Ectodermal cell (in vitro differentiated cells): ENCODE measurements at regions not wholly inside any gene's neighbourhood (a gene's known extent, or its start where the extent isn't known, plus 50 kb on each side); places are given as distances from the start of the nearest gene placed in this dataset.

Source experiments
- H3K27ac ChIP-seq: 2 replicates; pipeline ENCODE4 v1.7.0; 2013; ENCODE audit warnings: mild to moderate bottlenecking, low read depth, low read length; ENCODE audit not compliant: insufficient read depth, poor library complexity, severe bottlenecking
- H3K27me3 ChIP-seq: 2 replicates; pipeline ENCODE4 v1.7.0; 2013; ENCODE audit warnings: mild to moderate bottlenecking, low read length; ENCODE audit not compliant: insufficient read depth, control insufficient read depth, poor library complexity, severe bottlenecking
- H3K36me3 ChIP-seq: one replicate; pipeline ENCODE4 v1.7.0; 2013; ENCODE audit warnings: low read length; ENCODE audit not compliant: control insufficient read depth, insufficient read depth
- H3K4me1 ChIP-seq: one replicate; pipeline ENCODE4 v1.7.0; 2013; ENCODE audit warnings: low read length; ENCODE audit not compliant: control insufficient read depth, insufficient read depth
- H3K4me3 ChIP-seq: 2 replicates; pipeline ENCODE4 v1.7.0; 2013; ENCODE audit warnings: low read depth, low read length, control low read depth; ENCODE audit not compliant: insufficient read depth
- H3K9me3 ChIP-seq: 2 replicates; pipeline ENCODE4 v1.7.0; 2013; ENCODE audit warnings: mild to moderate bottlenecking, low read length, moderate library complexity; ENCODE audit not compliant: control insufficient read depth
- WGBS, 2 experiments: methylation state at CpG; one replicate each; pipeline ENCODE4 v1.1.7; 2013; ENCODE audit warnings: missing lambda C conversion rate in 2 of 2; 5-methylcytosine and 5-hydroxymethylcytosine counted together

DNA sequence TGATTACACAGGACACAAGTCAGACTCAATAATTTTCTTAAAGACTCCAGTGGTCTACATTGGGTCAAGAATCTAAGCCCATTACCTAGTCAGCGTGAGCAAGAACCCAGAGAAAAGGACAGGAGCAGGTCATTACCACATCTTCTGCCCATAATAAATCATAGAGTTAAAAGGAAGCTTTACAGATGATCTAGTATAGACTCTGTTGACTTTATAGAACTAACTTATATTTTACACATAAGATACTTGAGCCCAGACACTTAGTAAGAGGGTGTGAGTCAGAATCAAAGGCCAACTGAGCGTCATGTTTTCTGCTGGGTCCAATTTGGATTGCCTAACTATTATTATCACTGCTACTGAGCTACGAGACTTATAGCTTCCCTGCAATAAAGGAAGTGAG, 206.1 kb upstream of the NPSR1 start:
- Histone ChIP-seq H3K4me3 (no peak overlapping the region), H3K27ac (no peak overlapping the region), H3K36me3 (no peaks in the 10 kb centered on the region), H3K4me1 (no peaks in the 10 kb centered on the region), H3K9me3 (no peaks in the 10 kb centered on the region), H3K27me3 (no peaks in the 10 kb centered on the region)
- whole genome bisulfite sequencing, 2 experiments = 96% methylated on average over 3 of the region's 3 CpGs

GRCh38 chr7:34452363-34452762, 205.7 kb upstream of the NPSR1 start:
- Histone ChIP-seq H3K36me3 (no peaks in the 10 kb centered on the region), H3K27me3 (no peaks in the 10 kb centered on the region), H3K9me3 (no peaks in the 10 kb centered on the region), H3K27ac (no peak overlapping the region), H3K4me3 (no peak overlapping the region), H3K4me1 (no peaks in the 10 kb centered on the region)
- WGBS, 2 experiments = 87 to 88% methylated on average over 6 to 7 of the region's 7 CpGs

GRCh38 chr7:34453150-34453549, 204.9 kb upstream of the NPSR1 start:
- no peak overlapping the region for H3K27ac ChIP-seq
- 86 to 93% methylated on average over 1 of the region's 2 CpGs for WGBS, 2 experiments

DNA sequence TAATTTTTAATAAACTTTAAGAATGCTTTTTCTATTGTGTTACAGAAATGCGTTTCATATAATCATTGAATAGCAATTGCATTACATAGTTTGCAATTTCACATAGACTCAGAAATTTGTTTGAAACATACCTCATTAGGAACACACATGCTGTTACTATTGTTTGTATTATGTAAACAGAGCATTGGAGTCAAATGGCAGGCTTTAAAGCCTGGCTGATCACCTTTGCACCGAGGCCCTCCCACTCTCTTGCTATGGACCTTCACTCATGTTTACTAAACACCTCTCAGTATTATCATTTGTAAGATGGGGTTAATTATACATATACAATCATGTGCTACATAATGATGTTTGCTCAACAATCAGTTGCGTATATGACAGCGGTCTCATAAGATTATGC, 203.6 kb upstream of the NPSR1 start:
- WGBS, 2 experiments = 81 to 86% methylated on average over 3 of the region's 4 CpGs
- Histone ChIP-seq H3K36me3 (no peaks in the 10 kb centered on the region), H3K9me3 (no peaks in the 10 kb centered on the region), H3K27ac (no peak overlapping the region), H3K4me1 (no peaks in the 10 kb centered on the region), H3K27me3 (no peaks in the 10 kb centered on the region), H3K4me3 (no peak overlapping the region)

More at GRCh38 chr7:34453150-34453549, 204.9 kb upstream of the NPSR1 start:
- no peak overlapping the region for H3K4me3 ChIP-seq
- no peaks in the 10 kb centered on the region for H3K36me3 ChIP-seq
- no peaks in the 10 kb centered on the region for H3K27me3 ChIP-seq
- H3K9me3 ChIP-seq = no peaks in the 10 kb centered on the region
- H3K4me1 ChIP-seq = no peaks in the 10 kb centered on the region

DNA sequence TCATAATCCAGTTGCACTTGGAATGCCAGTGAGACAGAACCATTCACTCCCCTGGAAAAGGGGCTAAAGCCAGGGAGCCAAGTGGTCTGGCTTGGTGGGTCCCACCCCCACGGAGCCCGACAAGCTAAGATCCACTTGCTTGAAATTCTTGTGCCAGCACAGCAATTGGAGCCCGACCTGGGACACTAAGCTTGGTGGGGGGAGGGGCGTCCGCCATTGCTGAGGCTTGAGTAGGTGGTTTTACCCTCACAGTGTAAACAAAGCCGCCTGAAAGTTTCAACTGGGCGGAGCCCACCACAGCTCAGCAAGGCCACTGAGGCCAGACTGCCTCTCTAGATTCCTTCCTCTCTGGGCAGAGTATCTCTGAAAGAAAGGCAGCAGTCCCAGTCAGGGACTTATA, 200.7 kb upstream of the NPSR1 start:
- H3K9me3 ChIP-seq = no peaks in the 10 kb centered on the region
- no peak overlapping the region for H3K4me3 ChIP-seq
- no peaks in the 10 kb centered on the region for H3K4me1 ChIP-seq
- H3K27me3 ChIP-seq = no peaks in the 10 kb centered on the region
- H3K27ac ChIP-seq = no peak overlapping the region
- H3K36me3 ChIP-seq = no peaks in the 10 kb centered on the region
- WGBS, 2 experiments = 87 to 90% methylated on average over 7 of the region's 7 CpGs

- Histone ChIP-seq H3K4me3 (no peak overlapping the region), H3K27me3 (no peaks in the 10 kb centered on the region), H3K9me3 (no peaks in the 10 kb centered on the region), H3K4me1 (no peaks in the 10 kb centered on the region), H3K27ac (no peak overlapping the region), H3K36me3 (no peaks in the 10 kb centered on the region)
- 75 to 78% methylated on average over 1 of the region's 1 CpG for WGBS, 2 experiments
Measured at GRCh38 chr7:34463830-34464229, 194.2 kb upstream of the NPSR1 start.

GRCh38 chr7:34471844-34472243, 186.2 kb upstream of the NPSR1 start:
- no peak overlapping the region for H3K27ac ChIP-seq
- no peaks in the 10 kb centered on the region for H3K36me3 ChIP-seq
- no peak overlapping the region for H3K4me3 ChIP-seq

DNA sequence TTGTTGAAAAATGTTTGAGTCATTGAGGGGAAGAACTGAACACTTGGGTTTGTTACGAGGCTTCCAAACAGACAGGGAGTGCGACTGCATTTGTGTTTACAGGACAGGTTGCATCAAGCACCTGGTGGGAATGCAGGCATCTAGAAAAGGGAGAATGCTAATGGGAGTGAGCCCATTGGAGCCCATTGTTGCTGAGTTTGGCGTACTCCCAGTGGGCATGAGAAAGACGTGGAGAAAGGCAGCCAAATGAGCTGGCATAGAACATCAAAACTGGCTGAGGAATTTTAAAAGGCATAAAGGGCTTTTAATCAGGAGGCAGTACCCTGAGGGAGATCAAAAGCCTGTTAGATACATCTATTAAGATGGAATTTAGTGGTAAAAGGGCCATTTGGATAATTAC, 171.6 kb upstream of the NPSR1 start:
- Histone ChIP-seq H3K9me3 (no peaks in the 10 kb centered on the region), H3K4me3 (no peak overlapping the region), H3K4me1 (peaks cover 4% of the 10 kb centered on the region), H3K27me3 (no peaks in the 10 kb centered on the region), H3K27ac (no peak overlapping the region), H3K36me3 (no peaks in the 10 kb centered on the region)
- WGBS, 2 experiments = 88 to 89% methylated on average over 4 of the region's 4 CpGs

More at GRCh38 chr7:34471844-34472243, 186.2 kb upstream of the NPSR1 start:
- Histone ChIP-seq H3K4me1 (no peaks in the 10 kb centered on the region), H3K27me3 (no peaks in the 10 kb centered on the region), H3K9me3 (no peaks in the 10 kb centered on the region)

- Histone ChIP-seq H3K9me3 (no peaks in the 10 kb centered on the region), H3K27me3 (no peaks in the 10 kb centered on the region)
- WGBS, 2 experiments = 92 to 96% methylated on average over 3 of the region's 3 CpGs
Measured at GRCh38 chr7:34487391-34488115, 170.5 kb upstream of the NPSR1 start.

GRCh38 chr7:34488766-34489165, 169.3 kb upstream of the NPSR1 start:
- H3K4me1 ChIP-seq = peaks cover 4% of the 10 kb centered on the region
- 77 to 89% methylated on average over 4 of the region's 4 CpGs for WGBS, 2 experiments
- no peak overlapping the region for H3K27ac ChIP-seq
- no peaks in the 10 kb centered on the region for H3K9me3 ChIP-seq
- H3K27me3 ChIP-seq = no peaks in the 10 kb centered on the region
- no peak overlapping the region for H3K4me3 ChIP-seq
- H3K36me3 ChIP-seq = no peaks in the 10 kb centered on the region

More at GRCh38 chr7:34487391-34488115, 170.5 kb upstream of the NPSR1 start:
- Histone ChIP-seq H3K4me1 (peaks cover 4% of the 10 kb centered on the region), H3K27ac (no peak overlapping the region), H3K4me3 (no peak overlapping the region), H3K36me3 (no peaks in the 10 kb centered on the region)
